WTC11 (cell line): ENCODE measurements at regions not wholly inside any gene's neighbourhood (a gene's known extent, or its start where the extent isn't known, plus 50 kb on each side); places are given as distances from the start of the nearest gene placed in this dataset.
A peak's percentile ranks its signal among the peaks of the same experiment; 100 is the strongest.

ENCODE experiments used
- ATAC-seq: fragments of 200-7000 bp; cut with Tn5 transposase; 2 replicates; pipeline ENCODE4 v1.10.0; 2021; ENCODE audit warnings: mild to moderate bottlenecking, moderate library complexity
- CTCF ChIA-PET: fragments of 300-600 bp; sonication (Branson Sonifier 250); formaldehyde crosslinking; loops from one replicate; lab custom pipeline; 2021; ENCODE audit warnings: antibody characterized with exemption; lab: Charles Lee
- POLR2A ChIA-PET: fragments of 350-600 bp; sonication (Branson Sonifier 250); formaldehyde crosslinking; loops from one replicate; lab custom pipeline; 2021; ENCODE audit warnings: antibody characterized with exemption; lab: Charles Lee
- DNase-seq: peaks from one replicate; pipeline ENCODE4 v3.0.0; 2021; ENCODE audit warnings: low spot score
- H3K27ac Mint-ChIP-seq: 2 replicates; pipeline ENCODE4 v1.8.0; 2021; ENCODE audit warnings: mixed read lengths
- H3K27me3 Mint-ChIP-seq: 2 replicates; pipeline ENCODE4 v1.8.0; 2021; ENCODE audit warnings: low read depth, mild to moderate bottlenecking, moderate library complexity, mixed read lengths
- H3K36me3 Mint-ChIP-seq: 2 replicates; pipeline ENCODE4 v1.8.0; 2021; ENCODE audit warnings: mixed read lengths
- H3K4me1 Mint-ChIP-seq: 2 replicates; pipeline ENCODE4 v1.8.0; 2022; ENCODE audit warnings: mixed read lengths
- H3K4me3 Mint-ChIP-seq: 2 replicates; pipeline ENCODE4 v1.8.0; 2021; ENCODE audit warnings: mild to moderate bottlenecking, moderate library complexity, mixed read lengths
- H3K9me3 Mint-ChIP-seq: 2 replicates; pipeline ENCODE4 v1.8.0; 2021; ENCODE audit warnings: mixed read lengths
- ATF1 ChIP-seq: sonication (generic); formaldehyde crosslinking; IDR thresholded peaks from 2 replicates; pipeline ENCODE4 v1.8.1; 2023; ENCODE audit warnings: mild to moderate bottlenecking, moderate library complexity, missing genetic modification reagents
- ATF3 ChIP-seq: sonication (generic); formaldehyde crosslinking; conservative IDR thresholded peaks from 2 replicates; pipeline ENCODE4 v1.8.1; 2022; ENCODE audit warnings: mild to moderate bottlenecking, missing genetic modification reagents
- CREM ChIP-seq: sonication (generic); formaldehyde crosslinking; IDR thresholded peaks from 2 replicates; pipeline ENCODE4 v1.8.1; 2022; ENCODE audit warnings: mild to moderate bottlenecking, missing genetic modification reagents, moderate library complexity
- E2F1 ChIP-seq: sonication (generic); formaldehyde crosslinking; IDR thresholded peaks from 2 replicates; pipeline ENCODE4 v1.8.0; 2022; ENCODE audit warnings: mild to moderate bottlenecking, missing genetic modification reagents
- E2F4 ChIP-seq: sonication (generic); formaldehyde crosslinking; IDR thresholded peaks from 2 replicates; pipeline ENCODE4 v1.8.1; 2022; ENCODE audit warnings: low read depth, mild to moderate bottlenecking, moderate library complexity, missing genetic modification reagents, borderline replicate concordance
- E2F5 ChIP-seq: sonication (generic); formaldehyde crosslinking; IDR thresholded peaks from 2 replicates; pipeline ENCODE4 v1.8.1; 2022; ENCODE audit warnings: mild to moderate bottlenecking, moderate library complexity, missing genetic modification reagents
- FOXJ3 ChIP-seq: sonication (generic); formaldehyde crosslinking; IDR thresholded peaks from 2 replicates; pipeline ENCODE4 v1.9.0; 2021; ENCODE audit warnings: missing genetic modification reagents, mild to moderate bottlenecking, borderline replicate concordance
- GABPB1 ChIP-seq: sonication (generic); formaldehyde crosslinking; IDR thresholded peaks from 2 replicates; pipeline ENCODE4 v1.8.1; 2023; ENCODE audit warnings: mild to moderate bottlenecking, missing genetic modification reagents
- GTF2I ChIP-seq: fragments of 250-450 bp; sonication (Bioruptor Pico); conservative IDR thresholded peaks from 2 replicates; pipeline ENCODE4 v1.4.0; 2021; ENCODE audit warnings: mild to moderate bottlenecking
- IRF1 ChIP-seq: sonication (generic); formaldehyde crosslinking; IDR thresholded peaks from 2 replicates; pipeline ENCODE4 v1.8.0; 2023; ENCODE audit warnings: missing genetic modification reagents
- NFYB ChIP-seq: sonication (generic); formaldehyde crosslinking; conservative IDR thresholded peaks from 2 replicates; pipeline ENCODE4 v1.8.0; 2022; ENCODE audit warnings: low read depth, missing genetic modification reagents
- SMAD3 ChIP-seq: sonication (generic); formaldehyde crosslinking; IDR thresholded peaks from 2 replicates; pipeline ENCODE4 v1.8.0; 2022; ENCODE audit warnings: missing genetic modification reagents, mild to moderate bottlenecking, borderline replicate concordance
- SP1 ChIP-seq: sonication (generic); formaldehyde crosslinking; conservative IDR thresholded peaks from 2 replicates; pipeline ENCODE4 v1.8.1; 2022; ENCODE audit warnings: missing genetic modification reagents
- STAT6 ChIP-seq: sonication (generic); formaldehyde crosslinking; conservative IDR thresholded peaks from 2 replicates; pipeline ENCODE4 v1.8.1; 2023; ENCODE audit warnings: mild to moderate bottlenecking, low read depth, missing genetic modification reagents, moderate library complexity
- TCF7 ChIP-seq: sonication (generic); formaldehyde crosslinking; IDR thresholded peaks from 2 replicates; pipeline ENCODE4 v1.8.0; 2022; ENCODE audit warnings: mild to moderate bottlenecking, low read depth, missing genetic modification reagents, moderate library complexity
- TEAD1 ChIP-seq: sonication (generic); formaldehyde crosslinking; IDR thresholded peaks from 2 replicates; pipeline ENCODE4 v1.8.0; 2022; ENCODE audit warnings: mild to moderate bottlenecking, missing genetic modification reagents
- ZNF317 ChIP-seq: sonication (generic); formaldehyde crosslinking; IDR thresholded peaks from 2 replicates; pipeline ENCODE4 v1.8.1; 2023; ENCODE audit warnings: low read depth, mild to moderate bottlenecking, moderate library complexity, missing genetic modification reagents, borderline replicate concordance
- ZNF416 ChIP-seq: fragments of 250-450 bp; sonication (Bioruptor Pico); IDR thresholded peaks from 2 replicates; pipeline ENCODE4 v1.9.0; 2021; ENCODE audit warnings: mild to moderate bottlenecking, inconsistent platforms
- ZNF532 ChIP-seq: fragments of 250-450 bp; sonication (Bioruptor Pico); IDR thresholded peaks from 2 replicates; pipeline ENCODE4 v1.9.0; 2021; ENCODE audit warnings: mild to moderate bottlenecking, borderline replicate concordance

GRCh38 chr15:85925649-85926237 is 131.0 kb upstream of the KLHL25 start:
- peaks cover 5% of the 10 kb centered on the region; the same call in 1 of the 2 replicates for H3K9me3 Mint-ChIP-seq
- H3K27ac Mint-ChIP-seq = peak overlapping the region; percentile 7; the same call in 1 of the 2 replicates
- peaks cover 46% of the 10 kb centered on the region for H3K27me3 Mint-ChIP-seq
- DNase-seq (no peak), ATAC-seq (peak; percentile 89)
- H3K4me1 Mint-ChIP-seq = peaks cover 27% of the 10 kb centered on the region
- H3K36me3 Mint-ChIP-seq = no peaks in the 10 kb centered on the region
- TF ChIP-seq SP1 (CRISPR knock-in tag) = no peak
- no peak for TF ChIP-seq ATF1 (CRISPR knock-in tag)
- no peak for TF ChIP-seq E2F1 (CRISPR knock-in tag)
- no peak for TF ChIP-seq ZNF532 (CRISPR knock-in tag)
- TF ChIP-seq GTF2I = no peak
- no peak for TF ChIP-seq E2F4 (CRISPR knock-in tag)
- no peak for TF ChIP-seq STAT6 (CRISPR knock-in tag)
- no peak for TF ChIP-seq SMAD3 (CRISPR knock-in tag)
- TF ChIP-seq E2F5 (CRISPR knock-in tag) = no peak
- no peak for TF ChIP-seq NFYB (CRISPR knock-in tag)
- no peak for TF ChIP-seq ZNF317 (CRISPR knock-in tag)
- TF ChIP-seq IRF1 (CRISPR knock-in tag) = no peak
- no peak for TF ChIP-seq FOXJ3
- TF ChIP-seq ATF3 = no peak
- no peak for TF ChIP-seq TEAD1 (CRISPR knock-in tag)
- no peak for TF ChIP-seq GABPB1
- no peak for TF ChIP-seq ZNF416 (CRISPR knock-in tag)
- no peak for TF ChIP-seq TCF7
- no peak for TF ChIP-seq CREM (CRISPR knock-in tag)
- H3K4me3 Mint-ChIP-seq = no peak overlapping the region
- ChIA-PET CTCF (interaction anchor here (0.6 to 1.5 kb wide), 3 partner anchors 27 to 1350 kb away, joined by 3 to 4 read pairs (median 3); no protein-coding TSS in a partner anchor), POLR2A (no interaction called here)
